Kidney epithelial cell (primary cell): ENCODE measurements at regions not wholly inside any gene's neighbourhood (a gene's known extent, or its start where the extent isn't known, plus 50 kb on each side); places are given as distances from the start of the nearest gene placed in this dataset.
"Not testable (repeated sequence)": the region's sequence is repeated elsewhere in the genome, so short reads cannot be mapped to it uniquely, and the experiment has no call there.

Experiments used
- DNase-seq: peaks from one replicate; pipeline ENCODE4 v3.0.0-alpha.2; 2010; ENCODE audit warnings: low read depth
- H3K27me3 ChIP-seq: 2 replicates; pipeline ENCODE4 v1.6.0; 2011; ENCODE audit warnings: low read length; ENCODE audit not compliant: control insufficient read depth, insufficient read depth
- H3K36me3 ChIP-seq: 2 replicates; pipeline ENCODE4 v1.5.1; 2011; ENCODE audit warnings: low read length; ENCODE audit not compliant: control insufficient read depth, insufficient read depth
- H3K4me3 ChIP-seq: 2 replicates; pipeline ENCODE4 v1.5.1; 2011; ENCODE audit warnings: low read depth, mild to moderate bottlenecking, control low read depth, low read length
- TF ChIP-seq, protein P1 (sequence below): IDR thresholded peaks from 2 replicates; pipeline ENCODE4 v1.5.1; 2011; ENCODE audit warnings: mild to moderate bottlenecking, moderate library complexity, low read length, control low read depth, inconsistent platforms; ENCODE audit not compliant: insufficient read depth, poor library complexity, severe bottlenecking

DNA sequence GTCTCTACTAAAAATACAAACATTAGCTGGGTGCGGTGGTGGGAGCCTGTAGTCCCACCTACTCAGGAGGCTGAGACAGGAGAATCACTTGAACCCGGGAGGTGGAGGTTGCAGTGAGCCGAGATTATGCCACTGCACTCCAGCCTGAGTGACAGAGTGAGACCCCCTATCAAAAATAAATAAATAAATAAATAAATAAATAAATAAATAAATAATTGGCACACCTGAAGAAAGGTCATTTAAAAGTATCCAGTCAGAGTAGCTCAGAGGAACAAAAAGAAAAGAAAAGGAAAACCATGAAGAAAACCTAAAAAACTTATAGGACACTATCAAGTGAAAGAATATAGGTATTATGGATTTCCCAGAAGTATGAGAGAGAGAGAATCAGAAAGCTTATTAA is 330.1 kb upstream of the AR start:
- not testable (repeated sequence) for H3K36me3 ChIP-seq, H3K27me3 ChIP-seq

DNA sequence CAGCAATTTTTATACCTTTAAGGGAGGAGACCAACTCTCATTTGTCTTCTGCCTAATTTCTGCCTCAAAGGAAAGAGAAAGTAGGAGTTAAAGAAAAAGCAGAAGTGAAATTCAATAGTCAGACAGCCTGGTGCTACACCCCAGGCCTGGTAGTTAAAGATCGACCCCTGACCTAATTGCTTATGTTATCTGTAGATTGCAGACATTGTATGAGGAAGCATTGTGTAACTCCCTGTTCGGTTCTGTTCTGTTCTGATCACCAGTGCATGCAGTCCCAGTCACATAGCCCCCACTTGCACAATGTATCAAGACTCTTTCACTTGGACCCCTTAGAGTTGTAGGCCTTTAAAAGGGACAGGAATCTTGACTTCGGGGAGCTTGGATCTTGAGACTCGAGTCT is 335.9 kb upstream of the AR start:
- H3K4me3 ChIP-seq: no peak overlapping the region
- DNase-seq: no peak
- TF ChIP-seq, protein P1, sequence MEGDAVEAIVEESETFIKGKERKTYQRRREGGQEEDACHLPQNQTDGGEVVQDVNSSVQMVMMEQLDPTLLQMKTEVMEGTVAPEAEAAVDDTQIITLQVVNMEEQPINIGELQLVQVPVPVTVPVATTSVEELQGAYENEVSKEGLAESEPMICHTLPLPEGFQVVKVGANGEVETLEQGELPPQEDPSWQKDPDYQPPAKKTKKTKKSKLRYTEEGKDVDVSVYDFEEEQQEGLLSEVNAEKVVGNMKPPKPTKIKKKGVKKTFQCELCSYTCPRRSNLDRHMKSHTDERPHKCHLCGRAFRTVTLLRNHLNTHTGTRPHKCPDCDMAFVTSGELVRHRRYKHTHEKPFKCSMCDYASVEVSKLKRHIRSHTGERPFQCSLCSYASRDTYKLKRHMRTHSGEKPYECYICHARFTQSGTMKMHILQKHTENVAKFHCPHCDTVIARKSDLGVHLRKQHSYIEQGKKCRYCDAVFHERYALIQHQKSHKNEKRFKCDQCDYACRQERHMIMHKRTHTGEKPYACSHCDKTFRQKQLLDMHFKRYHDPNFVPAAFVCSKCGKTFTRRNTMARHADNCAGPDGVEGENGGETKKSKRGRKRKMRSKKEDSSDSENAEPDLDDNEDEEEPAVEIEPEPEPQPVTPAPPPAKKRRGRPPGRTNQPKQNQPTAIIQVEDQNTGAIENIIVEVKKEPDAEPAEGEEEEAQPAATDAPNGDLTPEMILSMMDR: no peak
- no peaks in the 10 kb centered on the region for H3K36me3 ChIP-seq
- H3K27me3 ChIP-seq: no peaks in the 10 kb centered on the region

More for the DNA sequence above, 330.1 kb upstream of the AR start:
- not testable (repeated sequence) for H3K4me3 ChIP-seq, DNase-seq

DNA sequence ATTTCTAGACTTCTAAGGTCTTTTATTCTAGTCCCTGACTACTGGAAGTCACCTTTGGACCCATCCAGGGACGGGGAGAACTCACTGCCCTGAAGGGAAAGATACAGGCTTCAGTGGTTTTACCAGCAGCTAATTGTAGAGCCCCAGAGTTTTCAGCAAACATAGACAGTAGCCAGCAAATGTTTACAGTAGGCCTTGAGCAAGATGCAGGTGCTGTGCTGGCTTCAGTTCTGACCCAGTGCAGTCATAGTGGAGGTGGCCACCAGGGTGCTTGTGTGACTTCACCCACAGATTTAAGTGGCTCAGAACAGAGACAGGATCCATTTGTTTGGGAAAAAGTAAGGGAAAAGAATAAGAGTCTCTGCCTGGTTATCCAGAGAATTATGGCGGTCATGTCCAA is 384.4 kb upstream of the AR start:
- no peaks in the 10 kb centered on the region for H3K27me3 ChIP-seq
- H3K36me3 ChIP-seq: no peaks in the 10 kb centered on the region
- TF ChIP-seq, protein P1: no peak
- DNase-seq: no peak
- H3K4me3 ChIP-seq: no peak overlapping the region

DNA sequence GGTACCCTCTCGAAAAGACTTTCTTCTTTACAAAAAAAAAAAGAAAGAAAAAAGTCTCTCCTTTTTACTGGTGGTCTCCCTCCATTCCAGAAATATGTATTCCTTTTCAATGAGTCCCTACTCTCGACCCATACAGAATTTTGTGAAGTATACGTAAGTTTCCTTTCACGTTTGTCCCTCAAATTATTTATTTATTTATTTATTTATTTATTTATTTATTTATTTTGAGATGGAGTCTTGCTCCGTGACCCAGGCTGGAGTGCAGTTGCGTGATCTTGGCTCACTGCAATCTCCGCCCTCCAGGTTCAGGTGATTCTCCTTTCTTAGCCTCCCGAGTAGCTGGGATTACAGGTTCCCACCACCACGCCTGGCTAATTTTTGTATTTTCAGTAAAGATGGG is 429.2 kb upstream of the AR start:
- Histone ChIP-seq H3K36me3 (no peaks in the 10 kb centered on the region), H3K27me3 (no peaks in the 10 kb centered on the region), H3K4me3 (no peak overlapping the region)
- TF ChIP-seq, protein P1: no peak
- no peak for DNase-seq

DNA sequence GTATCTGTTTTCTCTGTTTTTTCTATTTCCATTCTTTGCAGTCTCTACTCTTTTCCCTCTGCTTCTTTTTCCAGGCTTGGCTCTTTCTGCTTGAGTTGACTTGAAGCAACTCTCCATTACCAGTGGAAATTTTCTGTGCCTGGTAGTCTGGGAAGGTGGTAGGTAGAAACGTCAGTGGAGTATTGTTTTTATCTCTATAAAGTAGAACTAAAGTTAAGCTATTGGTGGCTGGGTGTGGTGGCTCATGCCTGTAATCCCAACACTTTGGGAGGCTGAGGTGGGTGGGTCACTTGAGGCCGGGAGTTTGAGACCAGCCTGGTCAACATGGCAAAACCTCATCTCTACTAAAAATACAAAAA is 438.1 kb upstream of the AR start:
- Histone ChIP-seq H3K36me3 (no peaks in the 10 kb centered on the region), H3K27me3 (no peaks in the 10 kb centered on the region), H3K4me3 (no peak overlapping the region)
- no peak for DNase-seq
- TF ChIP-seq, protein P1: no peak

DNA sequence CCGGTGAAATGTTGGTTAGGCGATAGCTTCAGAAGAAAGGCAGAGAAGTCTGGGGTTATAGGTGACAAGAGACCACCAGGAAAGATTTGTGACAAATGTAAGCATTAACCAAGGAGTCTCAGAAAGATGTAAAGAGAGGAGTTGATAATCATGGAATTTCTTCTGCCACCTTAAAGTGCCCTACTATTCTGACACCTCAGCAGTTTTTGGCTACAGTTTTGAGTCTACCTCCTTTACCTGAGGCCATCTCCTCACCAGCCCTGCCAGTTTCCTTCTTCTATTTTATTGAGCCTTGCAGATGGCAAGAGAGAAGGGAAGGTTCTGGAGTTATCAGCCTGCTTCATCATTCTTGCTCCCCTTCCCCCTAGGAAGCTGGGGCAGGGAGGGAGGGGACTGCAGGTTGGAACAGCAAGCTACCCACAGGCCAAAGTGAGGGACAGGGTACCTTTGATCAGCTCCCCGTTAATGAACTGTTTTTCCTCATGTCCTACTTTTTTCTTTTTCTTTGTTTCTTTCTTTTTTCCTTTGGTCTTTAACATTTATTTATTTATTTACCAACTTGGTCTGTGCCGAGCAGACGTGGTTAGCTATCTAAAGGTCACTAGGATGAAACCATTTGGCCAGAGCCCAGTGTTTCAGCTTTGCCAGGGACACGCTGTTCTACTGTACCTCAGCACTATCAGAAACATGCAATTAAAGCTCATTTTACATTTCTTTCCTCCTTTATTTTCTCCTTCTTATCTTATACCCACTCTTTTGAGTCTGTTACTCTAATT is 438.7 kb upstream of the AR start:
- Histone ChIP-seq H3K36me3 (no peaks in the 10 kb centered on the region), H3K4me3 (no peak overlapping the region), H3K27me3 (no peaks in the 10 kb centered on the region)
- no peak for DNase-seq
- TF ChIP-seq, protein P1: no peak
